OCI-LY1 (cell line): ENCODE measurements at regions not wholly inside any gene's neighbourhood (a gene's known extent, or its start where the extent isn't known, plus 50 kb on each side); places are given as distances from the start of the nearest gene placed in this dataset.

Source experiments
- CTCF ChIP-seq: fragments of 200-600 bp; sonication (generic), shearing (Covaris generic); IDR thresholded peaks from 2 replicates; pipeline ENCODE4 v1.5.1; 2017; ENCODE audit warnings: mild to moderate bottlenecking, antibody characterized with exemption, low read length, moderate library complexity, mixed read lengths
- EZH2 ChIP-seq: fragments of 200-600 bp; sonication (generic), shearing (Covaris generic); IDR thresholded peaks from 2 replicates; pipeline ENCODE4 v1.8.0; 2017; ENCODE audit warnings: borderline replicate concordance, mixed run types, mild to moderate bottlenecking, antibody characterized with exemption, low read length, moderate library complexity, mixed read lengths

- TF ChIP-seq CTCF (no peak), EZH2 (no peak)
Observed at GRCh38 chr5:124419531-124419930, 326.9 kb downstream of the ZNF608 start.
